Smooth muscle cell (in vitro differentiated cells): ENCODE measurements at regions not wholly inside any gene's neighbourhood (a gene's known extent, or its start where the extent isn't known, plus 50 kb on each side); places are given as distances from the start of the nearest gene placed in this dataset.

Experiments
- DNase-seq: peaks from one replicate; lab custom pipeline; 2025; ENCODE audit not compliant: unreplicated experiment; lab: John Stamatoyannopoulos, UW
- H2AFZ ChIP-seq: fragments of 200-600 bp; sonication (generic); 2 replicates; pipeline ENCODE4 v1.6.0; 2016; ENCODE audit warnings: antibody characterized with exemption, low read depth, mild to moderate bottlenecking
- H3F3A ChIP-seq: fragments of 200-600 bp; sonication (generic); 2 replicates; pipeline ENCODE4 v1.6.0; 2017; ENCODE audit warnings: antibody characterized with exemption, low read depth
- H3K27ac ChIP-seq: fragments of 200-600 bp; sonication (generic); 2 replicates; pipeline ENCODE4 v1.5.1; 2016; ENCODE audit warnings: low read depth, mild to moderate bottlenecking
- H3K27me3 ChIP-seq: fragments of 200-600 bp; sonication (generic); 2 replicates; pipeline ENCODE4 v1.6.1; 2016; ENCODE audit warnings: low read depth, mild to moderate bottlenecking
- H3K36me3 ChIP-seq: fragments of 200-600 bp; sonication (generic); 2 replicates; pipeline ENCODE4 v1.5.1; 2016; ENCODE audit warnings: low read depth
- H3K4me1 ChIP-seq: fragments of 200-600 bp; sonication (generic); 2 replicates; pipeline ENCODE4 v1.5.1; 2016; ENCODE audit warnings: low read depth
- H3K4me2 ChIP-seq: fragments of 200-600 bp; sonication (generic); 2 replicates; pipeline ENCODE4 v1.6.0; 2016; ENCODE audit warnings: mild to moderate bottlenecking
- H3K4me3 ChIP-seq: fragments of 200-600 bp; sonication (generic); 2 replicates; pipeline ENCODE4 v1.5.1; 2016; ENCODE audit warnings: mild to moderate bottlenecking
- H3K79me2 ChIP-seq: fragments of 200-600 bp; sonication (generic); 2 replicates; pipeline ENCODE4 v1.6.0; 2016; ENCODE audit warnings: low read depth, mild to moderate bottlenecking
- H3K9ac ChIP-seq: fragments of 200-600 bp; sonication (generic); 2 replicates; pipeline ENCODE4 v1.6.0; 2016; ENCODE audit warnings: low read depth
- H3K9me3 ChIP-seq: fragments of 200-600 bp; sonication (generic); replicated peaks from 2 replicates; pipeline ENCODE4 v1.5.1; 2016; ENCODE audit warnings: low read depth
- H4K20me1 ChIP-seq: fragments of 200-600 bp; sonication (generic); 2 replicates; pipeline ENCODE4 v1.6.0; 2016; ENCODE audit warnings: low read depth
- WGBS: methylation state at CpG from one replicate; pipeline ENCODE4 v1.1.7; 2016; ENCODE audit warnings: low lambda C conversion rate; 5-methylcytosine and 5-hydroxymethylcytosine counted together
- TF ChIP-seq, protein P1 (sequence below): fragments of 200-600 bp; sonication (generic); IDR thresholded peaks from 2 replicates; pipeline ENCODE4 v1.5.1; 2017; ENCODE audit warnings: borderline replicate concordance, mild to moderate bottlenecking, antibody characterized with exemption; ENCODE audit not compliant: insufficient read depth, poor library complexity, severe bottlenecking

GRCh38 chr3:143187111-143187510, 67.5 kb downstream of the CHST2 start:
- no peaks in the 10 kb centered on the region for H3F3A ChIP-seq
- H3K9ac ChIP-seq, result no peak overlapping the region
- TF ChIP-seq, protein P1, sequence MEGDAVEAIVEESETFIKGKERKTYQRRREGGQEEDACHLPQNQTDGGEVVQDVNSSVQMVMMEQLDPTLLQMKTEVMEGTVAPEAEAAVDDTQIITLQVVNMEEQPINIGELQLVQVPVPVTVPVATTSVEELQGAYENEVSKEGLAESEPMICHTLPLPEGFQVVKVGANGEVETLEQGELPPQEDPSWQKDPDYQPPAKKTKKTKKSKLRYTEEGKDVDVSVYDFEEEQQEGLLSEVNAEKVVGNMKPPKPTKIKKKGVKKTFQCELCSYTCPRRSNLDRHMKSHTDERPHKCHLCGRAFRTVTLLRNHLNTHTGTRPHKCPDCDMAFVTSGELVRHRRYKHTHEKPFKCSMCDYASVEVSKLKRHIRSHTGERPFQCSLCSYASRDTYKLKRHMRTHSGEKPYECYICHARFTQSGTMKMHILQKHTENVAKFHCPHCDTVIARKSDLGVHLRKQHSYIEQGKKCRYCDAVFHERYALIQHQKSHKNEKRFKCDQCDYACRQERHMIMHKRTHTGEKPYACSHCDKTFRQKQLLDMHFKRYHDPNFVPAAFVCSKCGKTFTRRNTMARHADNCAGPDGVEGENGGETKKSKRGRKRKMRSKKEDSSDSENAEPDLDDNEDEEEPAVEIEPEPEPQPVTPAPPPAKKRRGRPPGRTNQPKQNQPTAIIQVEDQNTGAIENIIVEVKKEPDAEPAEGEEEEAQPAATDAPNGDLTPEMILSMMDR, result no peak
- 29% methylated on average over 1 of the region's 1 CpG for WGBS
- H3K4me2 ChIP-seq, result no peak overlapping the region
- H3K36me3 ChIP-seq, result no peaks in the 10 kb centered on the region
- DNase-seq, result no peak
- no peaks in the 10 kb centered on the region for H3K79me2 ChIP-seq
- H3K27me3 ChIP-seq, result no peaks in the 10 kb centered on the region
- H3K27ac ChIP-seq, result no peak overlapping the region
- H4K20me1 ChIP-seq, result no peaks in the 10 kb centered on the region
- no peak overlapping the region for H2AFZ ChIP-seq
- no peaks in the 10 kb centered on the region for H3K9me3 ChIP-seq
- no peak overlapping the region for H3K4me3 ChIP-seq
- H3K4me1 ChIP-seq, result peaks cover 5% of the 10 kb centered on the region

DNA sequence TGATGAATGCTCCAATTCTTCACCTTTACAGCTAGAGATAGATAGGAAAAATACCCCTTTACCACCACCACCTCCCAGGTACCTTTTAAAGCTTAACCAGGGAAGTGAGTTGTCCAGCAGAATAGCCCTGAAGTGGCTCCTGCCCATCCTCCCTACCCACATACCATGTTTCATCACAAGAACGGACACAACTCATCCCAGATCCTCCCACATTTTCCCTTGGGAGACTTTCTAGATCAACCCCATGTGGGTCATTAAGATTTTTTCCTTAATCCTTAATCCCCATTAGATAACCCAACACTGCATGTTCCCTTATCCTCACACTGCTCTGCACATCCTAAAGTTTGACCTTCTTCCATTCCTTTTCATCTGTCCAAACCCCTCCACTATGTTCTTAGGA, 69.3 kb downstream of the CHST2 start:
- no peak for DNase-seq

DNA sequence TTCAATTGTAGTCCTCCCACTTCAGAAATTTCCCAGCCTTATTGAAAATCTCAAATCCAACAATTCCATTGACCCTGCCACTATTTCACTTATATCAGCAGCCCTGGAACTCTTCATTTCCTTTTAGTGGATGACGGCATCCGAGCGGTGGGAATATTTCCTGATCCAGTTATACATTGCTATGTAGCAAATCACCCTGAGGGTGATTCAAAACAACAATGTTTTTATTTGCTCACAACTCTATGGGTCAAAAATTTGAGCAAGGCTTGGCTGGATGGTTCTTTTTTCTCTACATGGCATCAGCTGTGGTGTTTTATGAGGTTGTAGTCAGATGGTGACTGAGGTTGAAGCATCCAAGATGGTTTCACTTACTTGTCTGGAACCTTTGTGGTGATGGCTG, 70.5 kb downstream of the CHST2 start:
- H3K27me3 ChIP-seq, result no peaks in the 10 kb centered on the region
- TF ChIP-seq, protein P1, result no peak
- WGBS, result 95% methylated on average over 3 of the region's 3 CpGs
- H3K79me2 ChIP-seq, result no peaks in the 10 kb centered on the region
- no peaks in the 10 kb centered on the region for H4K20me1 ChIP-seq
- no peaks in the 10 kb centered on the region for H3F3A ChIP-seq
- peaks cover 5% of the 10 kb centered on the region for H3K4me1 ChIP-seq
- H3K36me3 ChIP-seq, result no peaks in the 10 kb centered on the region
- no peak overlapping the region for H3K4me3 ChIP-seq
- no peak overlapping the region for H3K4me2 ChIP-seq
- no peak overlapping the region for H3K27ac ChIP-seq
- H3K9ac ChIP-seq, result no peak overlapping the region
- DNase-seq, result no peak
- H3K9me3 ChIP-seq, result no peaks in the 10 kb centered on the region
- H2AFZ ChIP-seq, result no peak overlapping the region

More for the DNA sequence above, 69.3 kb downstream of the CHST2 start:
- Histone ChIP-seq H3K9me3 (no peaks in the 10 kb centered on the region), H3K27me3 (no peaks in the 10 kb centered on the region), H3K4me3 (no peak overlapping the region), H3K36me3 (no peaks in the 10 kb centered on the region), H3K9ac (no peak overlapping the region), H3F3A (no peaks in the 10 kb centered on the region), H3K4me1 (peaks cover 5% of the 10 kb centered on the region), H2AFZ (no peak overlapping the region), H4K20me1 (no peaks in the 10 kb centered on the region), H3K4me2 (no peak overlapping the region), H3K27ac (no peak overlapping the region), H3K79me2 (no peaks in the 10 kb centered on the region)
- TF ChIP-seq, protein P1, result no peak
- whole genome bisulfite sequencing, result 27% methylated on average over 1 of the region's 1 CpG

DNA sequence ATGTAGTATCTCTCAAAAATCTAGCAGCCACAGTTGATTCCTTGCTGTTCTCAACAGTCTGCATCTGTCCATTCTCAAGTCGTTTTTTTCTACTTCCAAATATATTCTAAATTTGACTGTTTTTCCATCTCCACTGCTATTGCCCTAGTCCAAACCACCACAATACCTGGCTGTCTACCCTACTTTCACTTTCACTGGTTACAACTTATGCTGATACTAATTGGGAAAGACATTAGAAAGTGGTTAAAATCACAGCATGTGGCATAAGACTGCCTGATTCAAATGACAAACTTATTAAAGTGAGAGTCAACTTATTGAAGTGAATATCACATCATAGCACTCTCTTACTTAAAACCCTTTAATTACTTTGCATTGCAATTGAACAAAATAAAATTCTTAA, 72.6 kb downstream of the CHST2 start:
- no peak for DNase-seq
- Histone ChIP-seq H3K27ac (peak overlapping the region; percentile 47), H3K36me3 (no peaks in the 10 kb centered on the region), H3K27me3 (no peaks in the 10 kb centered on the region), H3K79me2 (no peaks in the 10 kb centered on the region), H3K9me3 (no peaks in the 10 kb centered on the region), H3F3A (no peaks in the 10 kb centered on the region), H2AFZ (peak overlapping the region; percentile 60), H3K4me1 (peaks cover 5% of the 10 kb centered on the region), H3K4me2 (peak overlapping the region; percentile 65), H4K20me1 (no peaks in the 10 kb centered on the region), H3K4me3 (no peak overlapping the region), H3K9ac (no peak overlapping the region)
- TF ChIP-seq, protein P1, result no peak
- WGBS, result 83% methylated on average over 1 of the region's 1 CpG
